NCI-H187 treated with DMSO at 0.1 percent for 48 hours (cell line): ENCODE measurements at regions not wholly inside any gene's neighbourhood (a gene's known extent, or its start where the extent isn't known, plus 50 kb on each side); places are given as distances from the start of the nearest gene placed in this dataset.

Experiments
- DNase-seq: peaks from one replicate; lab custom pipeline; 2025; lab: John Stamatoyannopoulos, UW

DNA sequence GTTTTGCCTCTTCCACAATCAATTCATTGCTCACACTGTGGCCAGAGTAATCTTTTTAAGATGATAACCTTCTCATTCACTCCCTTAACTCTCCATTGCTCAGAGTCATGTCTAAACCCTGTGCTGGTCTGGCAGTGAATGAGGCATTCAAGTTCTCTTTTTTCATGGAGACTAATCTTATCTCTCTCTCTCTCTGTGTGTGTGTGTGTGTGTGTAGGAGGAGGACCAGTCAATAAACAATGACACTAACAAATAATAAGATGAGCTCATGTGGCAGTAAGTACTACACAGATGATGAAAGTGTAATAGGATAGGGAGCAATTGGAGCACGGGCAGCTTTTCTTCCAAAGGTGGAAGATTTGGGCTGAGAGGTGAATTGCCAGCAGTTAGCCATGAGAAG is 122.0 kb upstream of the B3GALT2 start:
- no peak for DNase-seq

DNA sequence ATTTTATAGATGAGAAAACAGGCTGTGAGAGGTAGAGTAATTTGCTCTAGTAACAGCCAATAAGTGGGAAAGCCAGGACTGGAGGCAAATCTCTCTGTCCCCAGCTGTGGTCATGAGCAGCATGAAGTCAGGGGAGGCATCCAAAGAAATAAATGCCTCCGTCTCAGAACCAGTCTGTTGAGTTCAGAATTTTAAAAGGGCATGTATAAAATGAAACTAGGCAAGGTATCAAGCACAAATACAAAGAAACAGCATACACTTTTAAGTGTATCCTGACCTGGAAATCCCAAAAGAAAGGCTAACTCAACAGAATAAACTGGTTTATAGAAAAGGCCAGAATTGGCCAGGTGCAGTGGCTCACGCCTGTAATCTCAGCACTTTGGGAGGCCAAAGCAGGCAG is 120.0 kb upstream of the B3GALT2 start:
- DNase-seq = no peak
